ENCODE measurements at regions not wholly inside any gene's neighbourhood (a gene's known extent, or its start where the extent isn't known, plus 50 kb on each side); places are given as distances from the start of the nearest gene placed in this dataset.
A peak's percentile ranks its signal among the peaks of the same experiment; 100 is the strongest.
"Not testable (repeated sequence)": the region's sequence is repeated elsewhere in the genome, so short reads cannot be mapped to it uniquely, and the experiment has no call there.

DNA sequence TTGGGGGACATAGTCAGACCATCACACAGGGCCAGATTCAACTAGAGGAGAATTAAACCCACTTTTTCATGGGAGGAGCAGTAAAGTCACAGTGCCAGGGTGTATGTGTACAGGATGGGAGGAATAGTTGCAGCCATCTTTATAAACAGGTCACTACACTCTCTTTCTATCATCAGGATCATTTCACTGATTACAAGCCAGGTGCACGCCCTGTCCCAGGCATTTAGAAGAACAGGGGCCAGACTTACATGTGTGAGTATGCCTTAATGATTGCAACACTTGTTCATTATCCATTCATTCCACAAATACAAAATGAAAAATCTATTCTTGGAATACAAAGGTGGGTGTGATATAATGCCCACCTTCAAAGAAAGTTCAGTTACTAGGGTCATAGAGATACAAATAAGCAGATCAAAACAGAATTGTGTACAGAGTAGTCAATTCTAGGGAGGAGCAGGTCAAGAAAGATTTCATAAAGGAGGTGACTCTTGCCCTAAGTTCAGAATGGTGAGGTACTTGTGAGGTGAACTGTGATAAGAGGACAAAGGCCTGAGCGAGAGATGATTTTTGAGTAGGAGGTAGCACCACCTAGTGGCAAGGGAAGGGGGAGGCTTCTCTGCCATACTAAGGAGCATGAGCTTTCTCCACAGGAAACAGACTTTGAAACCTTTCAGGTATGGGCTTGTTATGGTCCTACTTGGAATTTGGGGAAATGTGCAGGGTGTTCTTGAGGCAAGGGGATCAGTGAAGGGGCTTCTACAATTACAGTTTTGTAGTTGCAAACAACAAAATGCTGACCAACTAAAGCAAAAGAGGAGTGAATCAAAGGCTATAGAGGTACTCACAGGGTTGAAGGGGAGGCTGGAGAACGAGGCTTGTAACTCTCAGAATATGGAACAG is 156.3 kb downstream of the SUCLG1 start:
- 0 to 68% (median 61%) methylated on average over 1 to 3 of the region's 3 CpGs; no CpG with 5 or more reads in 3 of the 10 experiments for WGBS, 10 experiments
- peak; percentile 48 to 98 (median 75) for ATAC-seq (replicated peaks in 6 of 8)
- Histone ChIP-seq H3K4me3 (no peak overlapping the region), H3K4me1 (replicated peaks in 1 of 2) (no peaks in the 10 kb centered on the region), H3K27ac (no peak overlapping the region)
- in situ Hi-C loops (cut with MboI; ENCODE audit: low pct_unique_long_range_greater_than_20kb in 2 of 9, low sequenced_read_pairs in 9 of 9, unreplicated experiment in 9 of 9), result no loop called here

DNA sequence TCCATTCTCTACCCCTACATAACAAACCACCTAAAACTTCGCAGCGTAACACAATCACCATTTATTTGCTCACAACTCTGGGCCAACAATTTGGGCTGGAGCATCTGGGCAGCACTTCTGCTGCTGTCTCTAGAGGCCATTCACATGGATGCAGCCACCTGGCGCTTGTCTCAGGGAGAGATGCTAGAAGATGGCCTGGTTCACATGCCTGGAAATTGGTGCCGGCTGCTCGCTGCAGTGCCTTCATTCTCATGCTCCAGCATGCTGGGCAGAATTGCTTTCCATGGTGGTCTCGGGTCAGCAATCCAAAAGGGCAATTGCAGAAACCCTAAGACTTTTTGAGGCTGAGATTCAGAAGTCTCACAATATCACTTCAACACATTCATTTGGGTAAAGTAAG is 157.4 kb downstream of the SUCLG1 start:
- 78 to 100% (median 94%) methylated on average over 1 to 3 of the region's 6 CpGs; no CpG with 5 or more reads in 2 of the 10 experiments for WGBS, 10 experiments
- Histone ChIP-seq H3K4me1 (replicated peaks in 1 of 2) (no peaks in the 10 kb centered on the region), H3K4me3 (no peak overlapping the region), H3K27ac (no peak overlapping the region)
- in situ Hi-C loops (cut with MboI; ENCODE audit: low pct_unique_long_range_greater_than_20kb in 2 of 9, low sequenced_read_pairs in 9 of 9, unreplicated experiment in 9 of 9), result no loop called here
- no peak for ATAC-seq (replicated peaks in 6 of 8)

DNA sequence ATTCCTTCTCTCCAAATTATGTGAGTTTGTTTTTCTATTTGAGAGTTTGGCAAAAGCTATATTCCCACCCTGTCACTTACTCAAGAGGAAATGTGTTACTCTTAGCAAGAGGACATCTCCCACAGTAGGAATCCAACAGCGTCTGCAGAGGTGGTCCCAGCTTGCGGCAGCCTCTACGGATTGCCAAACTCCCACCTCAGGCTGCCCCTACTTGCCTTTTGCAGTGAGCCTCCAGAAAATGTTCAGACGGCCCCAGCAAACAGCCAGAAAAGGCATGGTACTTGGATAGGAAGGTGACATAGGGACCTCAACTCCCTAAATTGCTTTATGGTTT is 158.4 kb downstream of the SUCLG1 start:
- in situ Hi-C loops (cut with MboI; ENCODE audit: low pct_unique_long_range_greater_than_20kb in 2 of 9, low sequenced_read_pairs in 9 of 9, unreplicated experiment in 9 of 9), result no loop called here
- Histone ChIP-seq H3K4me3 (no peak overlapping the region), H3K27ac (no peak overlapping the region), H3K4me1 (replicated peaks in 1 of 2) (no peaks in the 10 kb centered on the region)
- WGBS, 10 experiments, result 70 to 100% (median 96%) methylated on average over 1 to 3 of the region's 4 CpGs; no CpG with 5 or more reads in 5 of the 10 experiments
- ATAC-seq (replicated peaks in 6 of 8), result no peak

DNA sequence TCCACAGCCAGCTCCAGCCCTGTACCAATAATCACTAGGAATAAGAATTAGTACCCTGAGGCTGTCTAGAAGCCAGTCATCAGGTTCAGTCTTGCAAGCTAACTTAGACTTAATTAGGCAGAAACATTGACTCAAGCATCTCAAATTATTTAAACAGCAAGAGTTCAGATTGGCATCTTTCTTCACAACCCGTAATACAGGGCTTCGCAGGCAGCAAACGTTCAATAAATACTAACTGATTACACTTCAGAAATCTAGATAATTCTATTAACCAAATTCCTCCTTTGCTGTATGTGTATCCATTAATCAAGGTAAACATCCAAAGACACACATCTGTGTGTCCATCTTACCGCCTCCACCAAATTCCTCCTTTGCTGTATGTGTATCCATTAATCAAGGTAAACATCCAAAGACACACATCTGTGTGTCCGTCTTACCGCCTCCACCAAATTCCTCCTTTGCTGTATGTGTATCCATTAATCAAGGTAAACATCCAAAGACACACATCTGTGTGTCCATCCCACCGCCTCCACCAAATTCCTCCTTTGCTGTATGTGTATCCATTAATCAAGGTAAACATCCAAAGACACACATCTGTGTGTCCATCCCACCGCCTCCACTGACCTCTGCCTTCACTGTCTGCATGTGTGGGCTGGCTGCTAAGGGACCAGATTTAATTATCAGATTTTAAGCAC is 158.9 kb downstream of the SUCLG1 start:
- H3K27ac ChIP-seq; ATAC-seq (replicated peaks in 6 of 8); H3K4me1 ChIP-seq (replicated peaks in 1 of 2); in situ Hi-C loops (cut with MboI; ENCODE audit: low pct_unique_long_range_greater_than_20kb in 2 of 9, low sequenced_read_pairs in 9 of 9, unreplicated experiment in 9 of 9); H3K4me3 ChIP-seq: not testable (repeated sequence)
- 97 to 100% (median 100%) methylated on average over 3 to 4 of the region's 8 CpGs; no CpG with 5 or more reads in 7 of the 10 experiments for WGBS, 10 experiments

DNA sequence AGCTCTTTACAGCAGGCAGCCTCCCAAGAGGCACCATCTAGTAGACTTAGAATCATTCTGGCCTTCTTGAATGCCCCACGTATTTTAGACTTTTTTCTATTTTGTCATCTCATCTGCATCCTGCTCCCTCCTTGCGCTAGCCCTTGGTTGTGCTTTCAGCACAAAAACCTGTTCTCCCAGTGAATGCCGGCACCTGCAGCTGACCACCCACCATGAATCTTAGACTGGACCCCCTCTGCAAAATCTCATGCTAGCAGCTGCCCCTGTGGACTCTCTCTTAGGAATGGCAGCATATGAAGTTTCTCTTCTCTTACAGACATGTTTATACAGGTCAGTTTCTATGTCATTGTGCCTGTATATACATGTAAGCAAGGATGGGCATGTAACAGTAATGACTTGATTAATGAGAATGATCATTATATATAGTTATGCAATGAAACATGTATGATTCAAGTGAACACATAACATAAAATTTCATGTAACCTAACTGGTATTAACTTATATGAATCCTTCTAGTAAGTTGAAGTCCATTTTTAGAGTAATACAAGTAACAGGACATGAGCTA is 159.8 kb downstream of the SUCLG1 start:
- ATAC-seq (replicated peaks in 6 of 8), result no peak
- in situ Hi-C loops (cut with MboI; ENCODE audit: low pct_unique_long_range_greater_than_20kb in 2 of 9, low sequenced_read_pairs in 9 of 9, unreplicated experiment in 9 of 9), result no loop called here
- 29 to 92% (median 71%) methylated on average over 1 to 3 of the region's 3 CpGs; no CpG with 5 or more reads in 1 of the 10 experiments for WGBS, 10 experiments
- no peaks in the 10 kb centered on the region for H3K4me1 ChIP-seq (replicated peaks in 1 of 2)
- H3K27ac ChIP-seq, result no peak overlapping the region
- H3K4me3 ChIP-seq, result no peak overlapping the region

DNA sequence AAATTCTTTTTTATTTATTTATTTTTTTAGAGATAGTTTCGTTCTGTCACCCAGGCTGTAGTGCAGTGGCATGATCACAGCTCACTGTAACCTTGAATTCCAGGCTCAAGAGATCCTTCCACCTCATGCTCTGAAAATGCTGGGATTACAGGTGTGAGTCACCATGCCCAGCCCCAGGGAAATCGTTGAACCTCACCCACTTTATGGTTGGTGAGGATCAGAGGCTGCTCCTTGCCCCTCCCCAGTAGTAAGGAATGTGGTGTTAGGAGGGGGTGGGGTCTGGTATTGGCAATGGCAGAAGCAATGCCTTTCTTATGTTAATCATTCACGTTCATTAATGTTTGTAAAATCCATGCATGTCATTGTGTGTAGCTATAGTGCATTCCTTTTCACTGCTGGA is 161.9 kb downstream of the SUCLG1 start:
- peak in 4 of 8 experiments; percentile 18 to 80 (median 71) for ATAC-seq (replicated peaks in 6 of 8)
- 0 to 100% (median 44%) methylated on average over 1 to 3 of the region's 3 CpGs; no CpG with 5 or more reads in 1 of the 10 experiments for WGBS, 10 experiments
- in situ Hi-C loops (cut with MboI; ENCODE audit: low pct_unique_long_range_greater_than_20kb in 2 of 9, low sequenced_read_pairs in 9 of 9, unreplicated experiment in 9 of 9), result no loop called here

DNA sequence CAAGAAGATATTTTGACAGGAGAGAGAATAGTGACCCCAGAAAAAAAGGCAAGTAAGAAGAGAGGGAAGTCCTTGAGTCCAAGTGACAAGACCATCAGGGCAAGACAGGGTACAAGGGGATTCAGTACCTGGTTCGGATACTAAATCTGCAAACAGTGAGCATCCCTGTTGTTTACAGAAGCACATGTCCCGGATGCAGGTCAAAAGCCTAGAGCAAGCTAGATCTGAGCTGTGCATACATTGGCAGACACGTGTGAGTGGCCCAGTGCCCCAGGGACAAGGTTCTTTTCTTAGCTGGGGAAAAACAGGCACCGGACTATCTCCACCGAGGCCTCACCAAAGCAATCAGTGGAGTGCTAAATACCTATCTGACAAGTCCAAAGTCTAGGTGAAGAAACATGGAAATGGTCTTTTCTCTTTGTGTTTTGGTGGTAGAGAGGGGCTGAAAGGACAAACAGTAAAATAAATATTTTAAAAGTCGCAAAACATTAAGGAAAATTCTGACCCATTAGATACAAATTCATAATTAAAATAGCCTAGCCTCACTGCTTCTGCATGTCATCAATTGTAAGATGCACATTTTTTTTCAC is 165.2 kb downstream of the SUCLG1 start:
- ATAC-seq (replicated peaks in 6 of 8), result no peak
- 34 to 84% (median 73%) methylated on average over 1 to 6 of the region's 6 CpGs; no CpG with 5 or more reads in 2 of the 10 experiments for WGBS, 10 experiments
- Histone ChIP-seq H3K4me1 (replicated peaks in 1 of 2) (no peaks in the 10 kb centered on the region), H3K4me3 (no peak overlapping the region), H3K27ac (no peak overlapping the region)
- in situ Hi-C loops (cut with MboI; ENCODE audit: low pct_unique_long_range_greater_than_20kb in 2 of 9, low sequenced_read_pairs in 9 of 9, unreplicated experiment in 9 of 9), result no loop called here

More for the DNA sequence above, 161.9 kb downstream of the SUCLG1 start:
- no peak overlapping the region for H3K4me3 ChIP-seq
- no peak overlapping the region for H3K27ac ChIP-seq
- no peaks in the 10 kb centered on the region for H3K4me1 ChIP-seq (replicated peaks in 1 of 2)

DNA sequence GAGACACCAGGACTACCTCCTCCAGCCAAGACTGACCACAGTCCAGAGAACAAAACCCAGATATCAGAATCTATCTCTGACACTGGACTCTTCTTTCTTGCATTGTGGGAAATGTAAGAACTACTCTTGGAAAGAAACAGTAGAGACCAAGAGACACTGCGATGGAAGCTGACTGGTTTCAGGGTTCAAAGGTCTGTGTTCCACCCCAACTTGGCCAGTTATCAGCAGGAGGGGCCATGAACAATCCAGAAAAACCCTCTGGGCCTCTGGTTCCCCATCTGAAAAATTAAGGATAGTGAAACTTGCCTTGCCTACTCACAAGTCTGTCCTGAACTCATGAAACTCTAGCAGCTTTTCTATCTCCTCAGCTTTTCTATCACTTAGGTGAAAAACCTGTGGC is 166.5 kb downstream of the SUCLG1 start:
- in situ Hi-C loops (cut with MboI; ENCODE audit: low pct_unique_long_range_greater_than_20kb in 2 of 9, low sequenced_read_pairs in 9 of 9, unreplicated experiment in 9 of 9), result no loop called here
- no peak for ATAC-seq (replicated peaks in 6 of 8)
- whole genome bisulfite sequencing, 10 experiments, result 17 to 86% (median 71%) methylated on average over 1 of the region's 1 CpG; no CpG with 5 or more reads in 7 of the 10 experiments
- Histone ChIP-seq H3K4me1 (replicated peaks in 1 of 2) (no peaks in the 10 kb centered on the region), H3K27ac (no peak overlapping the region), H3K4me3 (no peak overlapping the region)

DNA sequence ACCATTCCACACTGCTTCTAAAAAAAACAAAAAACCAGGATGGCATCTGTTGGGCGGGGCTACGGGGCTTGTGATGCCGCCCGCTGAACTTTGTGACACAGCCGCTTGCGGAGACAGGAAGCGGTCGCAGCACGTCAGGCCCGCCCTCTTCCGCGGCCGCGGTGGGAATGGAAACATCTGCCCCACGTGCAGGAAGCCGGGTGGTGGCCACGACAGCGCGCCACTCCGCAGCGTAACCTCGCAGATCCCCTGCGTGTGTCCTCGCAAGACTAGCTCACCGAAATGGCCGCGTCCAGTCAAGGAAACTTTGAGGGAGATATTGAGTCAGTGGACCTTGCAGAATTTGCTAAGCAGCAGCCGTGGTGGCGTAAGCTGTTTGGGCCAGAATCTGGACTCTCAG is 168.5 kb downstream of the SUCLG1 start:
- Histone ChIP-seq H3K27ac (no peak overlapping the region), H3K4me3 (no peak overlapping the region), H3K4me1 (replicated peaks in 1 of 2) (no peaks in the 10 kb centered on the region)
- ATAC-seq (replicated peaks in 6 of 8), result no peak
- in situ Hi-C loops (cut with MboI; ENCODE audit: low pct_unique_long_range_greater_than_20kb in 2 of 9, low sequenced_read_pairs in 9 of 9, unreplicated experiment in 9 of 9), result no loop called here
- 42 to 100% (median 94%) methylated on average over 2 to 26 of the region's 29 CpGs; no CpG with 5 or more reads in 4 of the 10 experiments for WGBS, 10 experiments

DNA sequence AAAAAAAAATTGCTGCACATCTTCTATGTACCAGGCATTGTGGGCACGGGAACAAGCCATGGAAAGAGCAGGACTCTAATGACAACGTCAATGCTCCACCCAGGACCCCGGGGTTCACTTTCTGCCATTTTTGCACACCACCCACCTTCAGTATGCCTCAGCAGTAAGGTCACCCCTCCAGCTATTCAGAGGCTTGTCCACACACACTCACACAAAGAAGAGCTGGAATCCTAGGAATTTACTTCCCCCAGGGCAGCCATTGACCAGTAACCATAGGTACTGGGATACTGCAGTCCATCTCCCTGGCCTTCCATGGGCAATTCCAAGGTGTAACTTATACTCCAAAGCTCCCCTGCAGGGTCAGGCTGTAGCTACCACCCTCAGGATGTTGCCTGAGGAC is 170.8 kb downstream of the SUCLG1 start:
- Histone ChIP-seq H3K27ac (no peak overlapping the region), H3K4me1 (replicated peaks in 1 of 2) (peaks cover 0 to 1% of the 10 kb centered on the region in 2 donors), H3K4me3 (no peak overlapping the region)
- peak in 2 of 8 experiments; percentile 30 to 50 for ATAC-seq (replicated peaks in 6 of 8)
- in situ Hi-C loops (cut with MboI; ENCODE audit: low pct_unique_long_range_greater_than_20kb in 2 of 9, low sequenced_read_pairs in 9 of 9, unreplicated experiment in 9 of 9), result no loop called here
- 0 to 100% (median 73%) methylated on average over 2 to 3 of the region's 3 CpGs; no CpG with 5 or more reads in 3 of the 10 experiments for WGBS, 10 experiments

DNA sequence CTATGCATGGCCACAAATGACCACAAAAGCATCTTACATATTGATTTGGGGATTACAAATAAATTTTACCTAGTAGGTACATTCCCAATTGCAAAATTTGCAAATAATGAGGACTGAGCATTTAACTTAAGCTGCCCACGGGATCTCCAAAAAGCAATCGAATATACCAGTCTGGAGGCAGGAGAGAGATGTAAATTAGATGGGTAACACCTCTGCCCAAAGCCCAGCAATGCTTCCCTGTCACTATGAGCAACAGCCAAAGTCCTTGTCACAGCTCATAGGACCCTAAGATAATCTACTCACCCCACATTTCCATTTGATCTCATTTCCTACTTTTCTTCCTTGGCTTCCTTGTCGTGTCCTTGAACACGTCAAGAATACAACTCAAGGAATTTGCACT is 172.2 kb downstream of the SUCLG1 start:
- ATAC-seq (replicated peaks in 6 of 8), result no peak
- in situ Hi-C loops (cut with MboI; ENCODE audit: low pct_unique_long_range_greater_than_20kb in 2 of 9, low sequenced_read_pairs in 9 of 9, unreplicated experiment in 9 of 9), result no loop called here
- H3K27ac ChIP-seq, result no peak overlapping the region
- 0 to 100% (median 87%) methylated on average over 1 to 4 of the region's 4 CpGs; no CpG with 5 or more reads in 1 of the 10 experiments for WGBS, 10 experiments
- H3K4me3 ChIP-seq, result no peak overlapping the region
- peaks cover 0 to 4% of the 10 kb centered on the region in 2 donors for H3K4me1 ChIP-seq (replicated peaks in 1 of 2)

DNA sequence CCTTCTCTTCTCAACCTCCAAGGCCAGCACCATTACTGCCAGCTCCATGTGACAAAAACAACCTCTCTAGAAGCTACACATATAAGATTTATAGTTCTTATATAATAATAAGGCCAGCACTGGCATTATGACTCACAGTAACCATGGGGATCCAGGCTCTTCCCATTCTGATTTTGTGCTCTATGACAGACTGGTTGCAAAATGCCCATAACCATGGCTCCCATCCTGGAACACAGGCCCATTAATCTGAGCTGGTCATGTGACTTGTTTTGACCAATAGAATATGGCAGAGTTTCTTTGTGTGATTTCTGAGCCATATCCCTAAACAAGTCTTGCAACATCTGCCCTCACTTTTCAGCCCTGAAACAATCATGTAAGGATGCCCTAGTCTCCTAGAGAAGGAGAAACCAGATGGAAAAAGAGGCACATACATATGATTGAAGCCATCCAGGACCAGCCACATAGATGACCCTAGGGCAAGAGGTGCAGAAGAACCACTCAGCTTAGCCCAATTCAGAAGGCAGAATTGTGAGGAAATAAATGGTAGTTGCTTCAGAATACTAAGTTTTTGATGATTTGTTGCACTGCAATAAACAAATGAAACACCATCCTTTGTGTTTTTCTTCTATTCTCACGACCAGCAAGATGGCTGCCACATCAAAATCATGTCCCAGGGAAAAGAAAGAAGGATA is 173.9 kb downstream of the SUCLG1 start:
- in situ Hi-C loops (cut with MboI; ENCODE audit: low pct_unique_long_range_greater_than_20kb in 2 of 9, low sequenced_read_pairs in 9 of 9, unreplicated experiment in 9 of 9), result no loop called here
- peak in 4 of 8 experiments; percentile 27 to 82 (median 49) for ATAC-seq (replicated peaks in 6 of 8)
- WGBS, 10 experiments, result 0 to 63% (median 29%) methylated on average over 1 of the region's 1 CpG; no CpG with 5 or more reads in 1 of the 10 experiments
- no peak overlapping the region for H3K4me3 ChIP-seq
- peaks cover 0 to 4% of the 10 kb centered on the region in 2 donors for H3K4me1 ChIP-seq (replicated peaks in 1 of 2)
- H3K27ac ChIP-seq, result no peak overlapping the region

Data from motor neuron (in vitro differentiated cells).